MM.1S (cell line): ENCODE measurements at regions not wholly inside any gene's neighbourhood (a gene's known extent, or its start where the extent isn't known, plus 50 kb on each side); places are given as distances from the start of the nearest gene placed in this dataset.

Experiments
- EZH2 ChIP-seq: fragments of 300-600 bp; sonication (generic); optimal IDR thresholded peaks from 2 replicates; pipeline ENCODE3; 2017; ENCODE audit warnings: low read depth, mild to moderate bottlenecking, antibody characterized with exemption, low read length, mixed read lengths
- TF ChIP-seq, protein P1 (sequence below): fragments of 300-600 bp; sonication (generic); IDR thresholded peaks from 2 replicates; pipeline ENCODE4 v1.5.1; 2016; ENCODE audit warnings: antibody characterized with exemption, low read length, mixed read lengths

DNA sequence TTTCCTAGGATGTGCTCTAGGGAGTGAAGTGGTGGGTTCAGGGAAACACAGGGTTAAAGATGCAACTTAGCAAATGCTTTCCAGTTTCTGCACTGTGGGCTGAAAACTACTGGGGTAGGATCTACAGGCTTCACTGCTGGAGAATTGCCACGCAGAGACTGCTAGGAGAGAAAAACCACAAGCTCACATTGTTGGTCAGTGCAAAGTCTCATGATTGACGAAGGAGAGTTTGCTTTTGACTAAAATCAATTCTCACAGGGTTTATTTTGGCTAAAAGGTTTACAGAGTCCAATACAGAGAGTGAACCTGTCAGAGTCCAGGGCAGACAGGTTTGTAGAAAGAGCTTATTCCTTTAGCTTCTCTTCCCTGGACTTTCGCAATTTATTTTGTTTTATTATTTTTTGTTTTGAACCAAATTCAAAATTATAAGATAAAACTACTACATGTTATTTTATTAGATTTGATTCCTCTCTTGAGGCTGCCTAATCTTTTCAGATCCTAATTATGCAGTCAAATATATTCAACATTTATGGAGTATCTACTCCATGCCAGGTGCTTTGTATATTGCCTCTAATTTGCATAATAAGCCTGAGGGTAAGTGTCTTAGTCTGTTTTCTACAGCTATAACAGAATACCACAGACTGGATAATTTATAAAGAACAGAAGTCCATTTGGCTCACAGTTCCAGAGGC, 64.7 kb downstream of the MTNR1B start:
- TF ChIP-seq, protein P1, sequence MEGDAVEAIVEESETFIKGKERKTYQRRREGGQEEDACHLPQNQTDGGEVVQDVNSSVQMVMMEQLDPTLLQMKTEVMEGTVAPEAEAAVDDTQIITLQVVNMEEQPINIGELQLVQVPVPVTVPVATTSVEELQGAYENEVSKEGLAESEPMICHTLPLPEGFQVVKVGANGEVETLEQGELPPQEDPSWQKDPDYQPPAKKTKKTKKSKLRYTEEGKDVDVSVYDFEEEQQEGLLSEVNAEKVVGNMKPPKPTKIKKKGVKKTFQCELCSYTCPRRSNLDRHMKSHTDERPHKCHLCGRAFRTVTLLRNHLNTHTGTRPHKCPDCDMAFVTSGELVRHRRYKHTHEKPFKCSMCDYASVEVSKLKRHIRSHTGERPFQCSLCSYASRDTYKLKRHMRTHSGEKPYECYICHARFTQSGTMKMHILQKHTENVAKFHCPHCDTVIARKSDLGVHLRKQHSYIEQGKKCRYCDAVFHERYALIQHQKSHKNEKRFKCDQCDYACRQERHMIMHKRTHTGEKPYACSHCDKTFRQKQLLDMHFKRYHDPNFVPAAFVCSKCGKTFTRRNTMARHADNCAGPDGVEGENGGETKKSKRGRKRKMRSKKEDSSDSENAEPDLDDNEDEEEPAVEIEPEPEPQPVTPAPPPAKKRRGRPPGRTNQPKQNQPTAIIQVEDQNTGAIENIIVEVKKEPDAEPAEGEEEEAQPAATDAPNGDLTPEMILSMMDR = no peak
- no peak for TF ChIP-seq EZH2
